LNCaP clone FGC (cell line): ENCODE measurements at regions not wholly inside any gene's neighbourhood (a gene's known extent, or its start where the extent isn't known, plus 50 kb on each side); places are given as distances from the start of the nearest gene placed in this dataset.

Source experiments
- DNase-seq: peaks from one replicate; pipeline ENCODE4 v3.0.0-alpha.2; 2011; ENCODE audit warnings: low read depth
- H3K4me3 ChIP-seq: 2 replicates; pipeline ENCODE4 v1.5.1; 2011; ENCODE audit warnings: mild to moderate bottlenecking, low read depth, low read length, control low read depth
- TF ChIP-seq, protein P1 (sequence below): IDR thresholded peaks from 2 replicates; pipeline ENCODE4 v1.5.1; 2012; ENCODE audit warnings: mild to moderate bottlenecking; ENCODE audit not compliant: control insufficient read depth, insufficient read depth; ENCODE audit errors: extremely low read depth

DNA sequence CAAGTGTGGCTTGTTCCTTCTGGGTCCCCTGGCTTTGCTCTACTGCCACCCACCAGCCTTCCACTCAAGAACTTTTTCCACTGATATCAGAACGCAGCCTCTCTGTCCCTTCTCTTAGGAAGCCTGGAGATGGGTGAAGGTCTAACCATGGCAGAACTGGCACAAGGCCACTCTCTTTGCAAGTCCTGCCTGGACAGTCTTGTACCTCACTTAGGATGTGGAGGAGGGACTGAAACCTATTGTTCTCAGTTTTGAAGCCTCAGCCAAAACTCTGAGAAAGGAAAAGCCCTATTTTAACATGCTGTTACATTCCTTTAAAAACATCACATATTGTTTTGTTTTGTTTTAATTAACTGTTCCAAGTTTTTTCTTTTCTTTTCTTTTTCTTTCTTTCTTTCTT lies 58.9 kb upstream of the NCOA1 start:
- no peak for DNase-seq
- TF ChIP-seq, protein P1, sequence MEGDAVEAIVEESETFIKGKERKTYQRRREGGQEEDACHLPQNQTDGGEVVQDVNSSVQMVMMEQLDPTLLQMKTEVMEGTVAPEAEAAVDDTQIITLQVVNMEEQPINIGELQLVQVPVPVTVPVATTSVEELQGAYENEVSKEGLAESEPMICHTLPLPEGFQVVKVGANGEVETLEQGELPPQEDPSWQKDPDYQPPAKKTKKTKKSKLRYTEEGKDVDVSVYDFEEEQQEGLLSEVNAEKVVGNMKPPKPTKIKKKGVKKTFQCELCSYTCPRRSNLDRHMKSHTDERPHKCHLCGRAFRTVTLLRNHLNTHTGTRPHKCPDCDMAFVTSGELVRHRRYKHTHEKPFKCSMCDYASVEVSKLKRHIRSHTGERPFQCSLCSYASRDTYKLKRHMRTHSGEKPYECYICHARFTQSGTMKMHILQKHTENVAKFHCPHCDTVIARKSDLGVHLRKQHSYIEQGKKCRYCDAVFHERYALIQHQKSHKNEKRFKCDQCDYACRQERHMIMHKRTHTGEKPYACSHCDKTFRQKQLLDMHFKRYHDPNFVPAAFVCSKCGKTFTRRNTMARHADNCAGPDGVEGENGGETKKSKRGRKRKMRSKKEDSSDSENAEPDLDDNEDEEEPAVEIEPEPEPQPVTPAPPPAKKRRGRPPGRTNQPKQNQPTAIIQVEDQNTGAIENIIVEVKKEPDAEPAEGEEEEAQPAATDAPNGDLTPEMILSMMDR = no peak
- H3K4me3 ChIP-seq = no peak overlapping the region

DNA sequence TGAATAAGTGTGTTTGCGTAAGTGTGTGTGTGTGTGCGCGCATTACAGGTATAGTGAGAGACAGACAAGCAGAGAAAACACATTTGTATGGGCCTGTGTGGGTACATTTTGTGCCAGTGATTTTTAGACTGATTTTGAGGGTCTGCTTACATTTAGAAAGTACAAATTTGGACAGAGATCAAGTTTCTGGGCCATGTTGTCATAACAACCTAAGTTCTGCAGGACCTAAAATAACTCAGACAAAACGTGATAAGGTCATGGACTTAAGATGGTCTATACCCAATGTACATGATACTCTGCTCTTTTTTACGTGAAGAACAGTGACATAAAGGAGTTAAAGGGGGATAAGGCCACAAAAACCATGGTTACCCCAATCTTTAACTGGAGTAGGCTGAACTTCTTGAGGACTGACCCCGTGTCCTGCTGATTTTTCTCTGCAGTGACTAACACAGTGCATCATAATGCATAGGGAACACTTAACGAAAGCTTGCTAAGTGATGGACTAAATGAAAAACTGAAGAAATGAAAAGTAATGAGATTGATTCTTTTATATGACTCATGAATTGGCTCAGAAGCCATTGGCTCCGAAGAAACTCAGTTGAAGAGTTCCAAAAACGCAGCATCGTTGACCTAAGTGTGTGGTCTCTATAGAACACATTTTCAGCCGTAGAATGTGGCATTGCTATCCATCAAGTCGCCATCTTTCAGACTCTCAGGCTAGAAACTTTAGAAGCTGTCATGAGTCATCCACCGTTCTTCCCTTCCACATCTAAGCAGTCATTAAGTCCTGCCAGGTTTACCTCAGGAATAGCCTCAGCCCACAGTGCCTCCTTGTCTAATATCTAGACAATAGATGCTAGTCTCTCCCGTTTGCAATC lies 61.6 kb upstream of the NCOA1 start:
- H3K4me3 ChIP-seq = no peak overlapping the region
- TF ChIP-seq, protein P1 = no peak
- no peak for DNase-seq

DNA sequence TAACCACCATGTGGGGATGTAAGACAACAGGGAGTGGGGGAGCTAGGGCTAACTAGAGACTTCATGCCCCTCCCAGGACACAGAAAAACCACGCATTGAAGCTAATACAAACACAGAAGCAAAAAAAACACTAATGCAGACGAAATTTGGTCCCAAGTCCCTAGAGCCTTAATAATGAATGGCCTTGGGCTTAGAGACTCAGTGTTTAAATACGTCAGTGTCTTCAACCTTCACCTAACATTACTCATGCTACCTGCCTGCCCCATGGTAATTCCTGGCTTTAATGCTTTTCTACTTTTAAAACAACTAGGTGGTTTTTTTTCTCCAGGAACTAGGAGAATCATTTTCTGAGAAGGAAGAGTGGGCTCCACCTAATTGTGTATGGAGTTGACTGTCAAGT lies 64.1 kb upstream of the ITSN2 start:
- DNase-seq = no peak
- H3K4me3 ChIP-seq = no peak overlapping the region
- TF ChIP-seq, protein P1 = no peak

DNA sequence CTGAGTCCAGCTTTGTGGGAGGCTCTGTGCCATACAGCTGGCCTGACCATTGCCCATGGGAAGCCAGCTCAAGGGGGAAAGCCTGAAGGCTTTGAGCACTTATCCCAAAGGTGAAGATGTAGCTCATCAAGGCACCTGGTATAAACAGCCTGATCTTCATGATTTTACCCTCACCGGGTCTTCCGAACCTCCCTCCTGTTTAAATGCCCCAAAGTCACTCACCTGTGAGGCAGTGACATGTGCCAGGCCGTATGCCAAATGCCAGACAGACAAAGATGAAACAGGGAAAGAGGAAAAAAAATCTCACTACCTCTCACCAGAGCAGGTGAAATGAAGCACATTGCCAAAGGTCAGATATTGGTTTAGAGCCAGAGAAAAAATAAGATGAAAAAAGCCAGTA lies 62.8 kb upstream of the ITSN2 start:
- no peak overlapping the region for H3K4me3 ChIP-seq
- TF ChIP-seq, protein P1 = no peak
- no peak for DNase-seq

DNA sequence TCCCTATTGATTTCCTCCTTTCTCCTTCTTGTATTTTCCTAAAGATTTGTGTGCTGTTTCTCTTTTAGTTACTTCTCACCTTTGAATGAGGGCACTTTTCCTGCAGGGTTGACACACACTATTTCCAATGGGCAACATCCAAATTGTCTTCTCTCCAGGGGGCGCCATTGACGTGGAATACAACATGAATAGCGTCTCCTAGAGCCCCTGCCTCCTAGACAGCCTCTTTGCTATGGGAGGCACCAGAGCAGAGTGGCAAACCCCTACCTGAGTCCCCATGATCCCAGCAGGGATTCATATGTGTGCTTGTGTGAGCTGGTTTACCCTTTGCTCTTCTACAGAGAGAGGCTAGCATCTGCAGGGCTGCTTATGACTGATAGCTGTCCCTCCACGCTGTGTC lies 61.3 kb upstream of the ITSN2 start:
- H3K4me3 ChIP-seq = no peak overlapping the region
- TF ChIP-seq, protein P1 = peak; percentile 51
- DNase-seq = no peak

DNA sequence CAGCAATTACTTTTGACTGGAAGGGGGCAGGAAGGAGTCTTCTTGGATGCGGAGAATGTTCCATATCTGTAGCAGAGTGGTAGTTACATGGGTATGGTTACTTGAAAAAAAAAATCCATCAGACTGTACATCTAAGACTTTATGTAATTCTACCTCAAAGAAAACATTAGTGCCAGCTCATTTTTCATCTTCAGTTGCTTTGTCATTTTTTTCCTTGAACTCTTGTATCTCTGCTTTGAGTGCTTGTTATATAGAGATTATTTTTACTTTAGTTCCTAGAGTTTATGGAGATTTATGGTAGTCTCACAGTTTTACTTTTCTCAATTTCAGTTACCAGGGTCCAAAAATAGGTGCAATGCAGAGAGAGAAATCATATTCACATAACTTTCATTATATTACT lies 60.0 kb upstream of the ITSN2 start:
- H3K4me3 ChIP-seq = no peak overlapping the region
- TF ChIP-seq, protein P1 = no peak
- no peak for DNase-seq

DNA sequence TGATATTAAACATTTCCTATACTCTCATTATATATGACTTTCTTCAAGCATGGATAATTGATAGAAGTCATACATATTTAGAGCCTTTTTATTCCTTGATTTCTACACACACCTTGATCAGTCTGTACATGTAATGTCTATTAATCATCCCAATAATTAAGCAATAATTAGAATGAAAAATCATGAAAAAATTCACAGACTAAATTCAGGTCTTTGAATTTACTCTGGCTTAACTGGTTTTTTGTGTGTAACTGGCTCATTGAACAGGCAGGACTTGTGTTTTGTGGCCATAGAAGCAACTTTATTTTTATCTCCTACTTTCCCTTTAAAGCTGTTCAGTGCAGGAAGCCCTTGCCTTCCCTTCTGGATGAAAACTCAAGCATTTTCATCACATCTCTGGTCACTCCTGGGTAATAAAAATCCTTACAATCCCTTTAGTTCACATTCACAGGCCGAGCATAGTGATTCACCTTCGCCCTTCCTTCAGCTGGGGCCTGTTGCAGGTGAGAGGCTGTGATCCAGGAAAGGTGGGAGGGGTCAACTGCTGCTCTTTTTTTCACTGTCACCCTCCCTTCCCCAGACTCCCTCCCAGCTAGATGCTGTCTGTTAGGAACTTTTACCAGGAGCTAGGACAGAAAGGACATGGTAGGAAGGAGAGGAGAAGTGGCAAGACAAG lies 58.0 kb upstream of the ITSN2 start:
- no peak overlapping the region for H3K4me3 ChIP-seq
- no peak for DNase-seq
- TF ChIP-seq, protein P1 = no peak
